ENCODE measurements at regions not wholly inside any gene's neighbourhood (a gene's known extent, or its start where the extent isn't known, plus 50 kb on each side); places are given as distances from the start of the nearest gene placed in this dataset.

DNA sequence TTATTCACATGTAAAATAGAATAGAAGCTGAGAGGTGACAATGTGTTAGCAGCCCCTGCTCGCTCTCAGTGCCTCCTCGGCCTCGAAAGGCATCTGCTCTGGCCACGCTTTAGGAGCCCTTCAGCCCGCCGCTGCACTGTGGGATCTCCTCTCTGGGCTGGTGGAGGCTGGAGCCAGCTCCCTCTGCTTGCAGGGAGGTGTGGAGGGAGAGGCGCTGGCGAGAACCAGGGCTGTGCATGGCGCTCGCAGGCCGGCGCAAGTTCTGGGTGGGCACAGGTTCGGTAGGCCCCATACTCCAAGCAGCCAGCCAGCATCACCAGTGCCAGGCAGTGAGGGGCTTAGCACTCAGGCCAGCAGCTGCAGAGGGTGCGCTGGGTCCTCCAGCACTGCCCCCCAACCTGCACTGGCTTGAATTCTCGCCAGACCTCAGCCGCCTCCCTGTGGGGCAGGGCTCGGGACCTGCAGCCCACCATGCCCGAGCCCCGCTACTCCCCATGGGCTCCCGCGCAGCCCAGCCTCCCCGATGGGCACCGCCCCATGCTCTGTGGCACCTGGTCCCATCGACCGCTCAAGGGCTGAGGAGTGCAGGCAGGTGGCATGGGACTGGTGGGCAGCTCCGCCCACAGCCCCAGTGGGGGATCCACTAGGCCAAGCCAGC lies 1346.7 kb upstream of the IGFBP7 start:
- H3K4me3 ChIP-seq (ENCODE audit: low read length): no peak overlapping the region
- TF ChIP-seq, protein P1, sequence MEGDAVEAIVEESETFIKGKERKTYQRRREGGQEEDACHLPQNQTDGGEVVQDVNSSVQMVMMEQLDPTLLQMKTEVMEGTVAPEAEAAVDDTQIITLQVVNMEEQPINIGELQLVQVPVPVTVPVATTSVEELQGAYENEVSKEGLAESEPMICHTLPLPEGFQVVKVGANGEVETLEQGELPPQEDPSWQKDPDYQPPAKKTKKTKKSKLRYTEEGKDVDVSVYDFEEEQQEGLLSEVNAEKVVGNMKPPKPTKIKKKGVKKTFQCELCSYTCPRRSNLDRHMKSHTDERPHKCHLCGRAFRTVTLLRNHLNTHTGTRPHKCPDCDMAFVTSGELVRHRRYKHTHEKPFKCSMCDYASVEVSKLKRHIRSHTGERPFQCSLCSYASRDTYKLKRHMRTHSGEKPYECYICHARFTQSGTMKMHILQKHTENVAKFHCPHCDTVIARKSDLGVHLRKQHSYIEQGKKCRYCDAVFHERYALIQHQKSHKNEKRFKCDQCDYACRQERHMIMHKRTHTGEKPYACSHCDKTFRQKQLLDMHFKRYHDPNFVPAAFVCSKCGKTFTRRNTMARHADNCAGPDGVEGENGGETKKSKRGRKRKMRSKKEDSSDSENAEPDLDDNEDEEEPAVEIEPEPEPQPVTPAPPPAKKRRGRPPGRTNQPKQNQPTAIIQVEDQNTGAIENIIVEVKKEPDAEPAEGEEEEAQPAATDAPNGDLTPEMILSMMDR (IDR thresholded peaks at IDR 0.05; ENCODE audit: low read depth, low read length, poor library complexity, severe bottlenecking): no peak
- no peak for TF ChIP-seq EZH2phosphoT487 (IDR thresholded peaks at IDR 0.05; ENCODE audit: borderline replicate concordance, low read length)
- no peaks in the 10 kb centered on the region for H4K20me1 ChIP-seq (ENCODE audit: control insufficient read depth, insufficient read depth, low read depth, low read length)
- H3K27ac ChIP-seq (ENCODE audit: low read depth, low read length): no peak overlapping the region
- H3F3A ChIP-seq (ENCODE audit: control insufficient read depth, insufficient read depth): no peaks in the 10 kb centered on the region
- H3K9me3 ChIP-seq (ENCODE audit: control insufficient read depth, insufficient read depth, low read length): no peaks in the 10 kb centered on the region
- no peaks in the 10 kb centered on the region for H3K79me2 ChIP-seq (ENCODE audit: control insufficient read depth, low read length)
- no peaks in the 10 kb centered on the region for H3K4me1 ChIP-seq (ENCODE audit: control insufficient read depth, low read length)
- no peaks in the 10 kb centered on the region for H3K9me2 ChIP-seq (replicated peaks; ENCODE audit: control insufficient read depth, low read length)
- H3K36me3 ChIP-seq (ENCODE audit: control insufficient read depth, low read length): no peaks in the 10 kb centered on the region
- H3K4me2 ChIP-seq (ENCODE audit: low read length): no peak overlapping the region
- H3K27me3 ChIP-seq (ENCODE audit: control insufficient read depth, low read length): no peaks in the 10 kb centered on the region

DNA sequence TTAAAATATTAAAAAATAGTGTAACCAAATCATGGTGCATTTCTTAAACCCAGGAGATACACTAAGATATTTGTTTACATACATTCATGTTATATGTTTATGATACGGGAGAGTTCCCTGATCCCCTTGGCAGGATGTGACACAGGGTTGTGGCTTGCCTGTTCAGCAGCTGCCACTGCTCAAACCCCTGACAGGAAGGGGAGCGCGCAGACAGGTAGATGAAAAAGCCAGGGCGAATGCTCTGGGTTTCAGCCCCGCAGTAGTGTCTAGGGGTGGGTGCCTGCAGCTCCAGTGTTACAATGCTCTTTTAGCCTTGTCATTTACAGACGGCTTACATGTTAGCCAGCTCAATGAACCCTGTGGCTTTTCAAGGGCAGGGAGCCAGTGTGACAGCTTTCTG lies 1343.8 kb upstream of the IGFBP7 start:
- Histone ChIP-seq H3K36me3 (ENCODE audit: control insufficient read depth, low read length) (no peaks in the 10 kb centered on the region), H3K27ac (ENCODE audit: low read depth, low read length) (no peak overlapping the region), H3K79me2 (ENCODE audit: control insufficient read depth, low read length) (no peaks in the 10 kb centered on the region), H3K27me3 (ENCODE audit: control insufficient read depth, low read length) (no peaks in the 10 kb centered on the region), H4K20me1 (ENCODE audit: control insufficient read depth, insufficient read depth, low read depth, low read length) (no peaks in the 10 kb centered on the region), H3K4me1 (ENCODE audit: control insufficient read depth, low read length) (no peaks in the 10 kb centered on the region), H3K4me3 (ENCODE audit: low read length) (no peak overlapping the region), H3F3A (ENCODE audit: control insufficient read depth, insufficient read depth) (no peaks in the 10 kb centered on the region), H3K4me2 (ENCODE audit: low read length) (no peak overlapping the region), H3K9me2 (replicated peaks; ENCODE audit: control insufficient read depth, low read length) (no peaks in the 10 kb centered on the region), H3K9me3 (ENCODE audit: control insufficient read depth, insufficient read depth, low read length) (no peaks in the 10 kb centered on the region)
- TF ChIP-seq EZH2phosphoT487 (IDR thresholded peaks at IDR 0.05; ENCODE audit: borderline replicate concordance, low read length): no peak
- TF ChIP-seq, protein P1 (IDR thresholded peaks at IDR 0.05; ENCODE audit: low read depth, low read length, poor library complexity, severe bottlenecking): no peak

- H3F3A ChIP-seq (ENCODE audit: control insufficient read depth, insufficient read depth): no peaks in the 10 kb centered on the region
- no peaks in the 10 kb centered on the region for H3K79me2 ChIP-seq (ENCODE audit: control insufficient read depth, low read length)
- no peaks in the 10 kb centered on the region for H3K27me3 ChIP-seq (ENCODE audit: control insufficient read depth, low read length)
- H3K4me2 ChIP-seq (ENCODE audit: low read length): no peak overlapping the region
- H3K4me1 ChIP-seq (ENCODE audit: control insufficient read depth, low read length): no peaks in the 10 kb centered on the region
- H3K9me2 ChIP-seq (replicated peaks; ENCODE audit: control insufficient read depth, low read length): no peaks in the 10 kb centered on the region
- H4K20me1 ChIP-seq (ENCODE audit: control insufficient read depth, insufficient read depth, low read depth, low read length): no peaks in the 10 kb centered on the region
- no peak overlapping the region for H3K27ac ChIP-seq (ENCODE audit: low read depth, low read length)
- TF ChIP-seq, protein P1 (IDR thresholded peaks at IDR 0.05; ENCODE audit: low read depth, low read length, poor library complexity, severe bottlenecking): no peak
- no peak for TF ChIP-seq EZH2phosphoT487 (IDR thresholded peaks at IDR 0.05; ENCODE audit: borderline replicate concordance, low read length)
- H3K4me3 ChIP-seq (ENCODE audit: low read length): no peak overlapping the region
- no peaks in the 10 kb centered on the region for H3K9me3 ChIP-seq (ENCODE audit: control insufficient read depth, insufficient read depth, low read length)
- no peaks in the 10 kb centered on the region for H3K36me3 ChIP-seq (ENCODE audit: control insufficient read depth, low read length)
These were observed 1341.5 kb upstream of the IGFBP7 start for GRCh38 chr4:58451707-58452106.

All from DOHH2 (cell line).